ENCODE measurements at regions not wholly inside any gene's neighbourhood (a gene's known extent, or its start where the extent isn't known, plus 50 kb on each side); places are given as distances from the start of the nearest gene placed in this dataset.
"Not testable (repeated sequence)": the region's sequence is repeated elsewhere in the genome, so short reads cannot be mapped to it uniquely, and the experiment has no call there.

GRCh38 chr16:22431314-22431713 is 56.9 kb upstream of the CDR2 start:
- H3K4me1 ChIP-seq (ENCODE audit: insufficient read depth, low read length); POLR2A ChIA-PET; H3K4me2 ChIP-seq (ENCODE audit: low read depth, low read length); H2AFZ ChIP-seq (ENCODE audit: low read length); H3K9me3 ChIP-seq (ENCODE audit: low read length); BruUV-seq (replicated peaks); H3K4me3 ChIP-seq (replicated peaks in 1 of 3; ENCODE audit: insufficient read depth in 1 of 3, low read depth in 2 of 3, low read length in 3 of 3); H3K9ac ChIP-seq (ENCODE audit: insufficient read depth, low read depth, low read length); DNase-seq (ENCODE audit: low spot score); H3K27ac ChIP-seq (ENCODE audit: extremely low read length, insufficient read depth, low read length); ATAC-seq; H3K79me2 ChIP-seq (ENCODE audit: insufficient read depth, low read length); intact Hi-C loops (cut with micrococcal nuclease; ENCODE audit: unreplicated experiment); H4K20me1 ChIP-seq (ENCODE audit: insufficient read depth, low read length); FAIRE-seq; H3K27me3 ChIP-seq (ENCODE audit: control insufficient read depth in 1 of 2, insufficient read depth in 2 of 2, low read length in 2 of 2); CTCF ChIA-PET (ENCODE audit: low intra/inter-chr PET ratio, low total read pairs): not testable (repeated sequence)
- WGBS (ENCODE audit: low lambda C conversion rate): 95% methylated on average over 9 of the region's 9 CpGs
- in situ Hi-C loops (cut with HindIII; ENCODE audit: extremely low pct_ligation_motif_present, low pct_unique_long_range_greater_than_20kb): loop anchor here (10.0 kb wide), 1 partner anchor 57 kb away; the partner anchor contains the start of gene CDR2
- H3K36me3 ChIP-seq (replicated peaks in 1 of 2; ENCODE audit: control insufficient read depth in 1 of 2, insufficient read depth in 2 of 2, low read length in 2 of 2): peaks cover 17 to 24% of the 10 kb centered on the region in 2 experiments; a peak in 4 of 5 replicates

- FAIRE-seq (no peak), DNase-seq (ENCODE audit: low spot score) (no peak), ATAC-seq (peak; percentile 56)
- no peaks in the 10 kb centered on the region for H3K9me3 ChIP-seq (ENCODE audit: low read length)
- intact Hi-C loops (cut with micrococcal nuclease; ENCODE audit: unreplicated experiment): no loop called here
- no peak overlapping the region for H3K4me3 ChIP-seq (replicated peaks in 1 of 3; ENCODE audit: insufficient read depth in 1 of 3, low read depth in 2 of 3, low read length in 3 of 3)
- H4K20me1 ChIP-seq (ENCODE audit: insufficient read depth, low read length): no peaks in the 10 kb centered on the region
- no peak overlapping the region for H3K9ac ChIP-seq (ENCODE audit: insufficient read depth, low read depth, low read length)
- no peaks in the 10 kb centered on the region for H3K27me3 ChIP-seq (ENCODE audit: control insufficient read depth in 1 of 2, insufficient read depth in 2 of 2, low read length in 2 of 2)
- no peak overlapping the region for H3K4me2 ChIP-seq (ENCODE audit: low read depth, low read length)
- H3K4me1 ChIP-seq (ENCODE audit: insufficient read depth, low read length): no peaks in the 10 kb centered on the region
- POLR2A ChIA-PET: no interaction called here
- no peak overlapping the region for H2AFZ ChIP-seq (ENCODE audit: low read length)
- 74% methylated on average over 8 of the region's 8 CpGs for WGBS (ENCODE audit: low lambda C conversion rate)
- no peak overlapping the region for H3K27ac ChIP-seq (ENCODE audit: extremely low read length, insufficient read depth, low read length)
- H3K79me2 ChIP-seq (ENCODE audit: insufficient read depth, low read length): no peaks in the 10 kb centered on the region
- peaks cover 22 to 35% of the 10 kb centered on the region in 2 experiments; a peak in 4 of 5 replicates for H3K36me3 ChIP-seq (replicated peaks in 1 of 2; ENCODE audit: control insufficient read depth in 1 of 2, insufficient read depth in 2 of 2, low read length in 2 of 2)
- in situ Hi-C loops (cut with HindIII; ENCODE audit: extremely low pct_ligation_motif_present, low pct_unique_long_range_greater_than_20kb): no loop called here
- BruUV-seq (replicated peaks): no TSS peak
- CTCF ChIA-PET (ENCODE audit: low intra/inter-chr PET ratio, low total read pairs): no interaction called here
- no peak for TF ChIP-seq FOXO1 (CRISPR knock-in tag; IDR thresholded peaks at IDR 0.05)
- TF ChIP-seq ZNF687 (CRISPR knock-in tag; IDR thresholded peaks at IDR 0.05): peak; percentile 47
- TF ChIP-seq DNMT3B (CRISPR knock-in tag; conservative IDR thresholded peaks at IDR 0.05): no peak
- TF ChIP-seq CSRNP1 (CRISPR knock-in tag; IDR thresholded peaks at IDR 0.05): no peak
- TF ChIP-seq THAP7 (CRISPR knock-in tag; IDR thresholded peaks at IDR 0.05): peak; percentile 55; the same call in 1 of the 2 replicates
- TF ChIP-seq EP300 (IDR thresholded peaks at IDR 0.05; ENCODE audit: low read depth in 2 of 2, low read length in 2 of 2): no peak
- 0 out of 2 replicates have a peak, but pooled peaks have one; percentile 9 for TF ChIP-seq EP300 (CRISPR knock-in tag; IDR thresholded peaks at IDR 0.05; ENCODE audit: borderline replicate concordance)
These were observed 54.2 kb upstream of the CDR2 start for GRCh38 chr16:22428654-22429053.
